Right renal pelvis (tissue), 4 donors: ENCODE measurements at regions not wholly inside any gene's neighbourhood (a gene's known extent, or its start where the extent isn't known, plus 50 kb on each side); places are given as distances from the start of the nearest gene placed in this dataset.
"Not testable (repeated sequence)": the region's sequence is repeated elsewhere in the genome, so short reads cannot be mapped to it uniquely, and the experiment has no call there.

Source experiments
- DNase-seq, 4 donors: peaks; one replicate each; pipeline ENCODE4 v3.0.0-alpha.2; 2013; ENCODE audit warnings: low read depth in 4 of 4, low spot score in 3 of 4, missing footprints in 1 of 4

GRCh38 chr3:130569461-130570365 lies 52.7 kb downstream of the COL6A6 start:
- DNase-seq, result no peak

DNA sequence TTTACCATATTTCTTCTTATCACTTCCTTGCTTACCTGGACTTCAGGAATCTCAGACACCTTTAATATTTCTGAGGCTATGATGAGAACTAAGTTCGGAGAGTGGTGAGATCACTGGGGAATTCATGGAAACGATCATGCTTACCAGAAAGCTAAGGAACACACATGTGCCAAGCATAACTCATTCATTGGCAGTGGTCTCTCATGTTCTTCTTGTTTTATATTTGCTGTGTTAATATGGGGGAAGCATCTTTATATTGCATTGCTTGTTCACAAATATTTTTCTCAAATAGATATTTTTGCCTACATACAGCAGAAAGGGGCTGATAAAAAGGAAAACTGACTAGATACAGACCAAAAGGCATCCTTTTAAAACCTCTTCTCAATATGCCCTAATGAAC lies 55.8 kb downstream of the COL6A6 start:
- DNase-seq, result no peak

DNA sequence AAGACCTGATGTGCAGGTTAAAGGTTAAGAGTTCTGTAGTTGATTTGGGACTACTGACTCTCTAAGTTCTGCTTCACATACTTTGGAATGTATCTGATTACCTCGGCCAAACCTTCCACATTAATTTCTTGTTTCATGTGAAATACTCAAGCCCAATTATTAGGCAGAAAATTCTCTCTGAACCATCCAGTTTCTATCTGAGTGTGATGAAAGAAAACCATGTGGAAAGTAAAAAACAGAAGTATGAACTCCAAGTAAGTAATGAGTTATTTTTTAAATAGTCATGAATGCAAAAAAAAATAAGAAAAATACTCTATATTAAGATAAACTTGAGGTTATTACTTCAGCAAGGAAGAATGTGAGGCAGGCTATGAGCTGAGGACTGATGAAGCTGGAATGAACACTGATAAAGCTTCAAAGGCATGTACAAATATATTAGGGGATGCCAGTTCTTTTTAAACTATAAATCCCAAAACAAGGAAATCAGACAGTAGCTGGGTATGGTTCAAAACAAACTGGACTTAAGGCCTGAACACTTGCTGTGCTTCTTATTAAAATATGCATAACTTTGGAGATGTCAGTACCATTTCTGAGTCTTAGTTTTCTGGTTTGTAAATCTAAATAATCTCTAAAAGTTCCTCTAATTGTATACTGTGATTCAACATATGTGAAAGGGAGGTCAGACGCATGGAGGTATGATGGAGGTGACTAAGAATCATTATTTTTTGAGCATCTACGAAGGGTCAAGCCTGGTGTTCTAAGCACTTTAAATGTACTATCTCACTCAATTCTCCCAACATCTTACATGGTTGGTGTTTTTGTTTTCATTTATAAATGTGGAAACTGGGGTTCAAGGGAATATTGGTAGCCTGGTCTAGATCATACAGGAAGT lies 59.6 kb downstream of the COL6A6 start:
- DNase-seq, result no peak

DNA sequence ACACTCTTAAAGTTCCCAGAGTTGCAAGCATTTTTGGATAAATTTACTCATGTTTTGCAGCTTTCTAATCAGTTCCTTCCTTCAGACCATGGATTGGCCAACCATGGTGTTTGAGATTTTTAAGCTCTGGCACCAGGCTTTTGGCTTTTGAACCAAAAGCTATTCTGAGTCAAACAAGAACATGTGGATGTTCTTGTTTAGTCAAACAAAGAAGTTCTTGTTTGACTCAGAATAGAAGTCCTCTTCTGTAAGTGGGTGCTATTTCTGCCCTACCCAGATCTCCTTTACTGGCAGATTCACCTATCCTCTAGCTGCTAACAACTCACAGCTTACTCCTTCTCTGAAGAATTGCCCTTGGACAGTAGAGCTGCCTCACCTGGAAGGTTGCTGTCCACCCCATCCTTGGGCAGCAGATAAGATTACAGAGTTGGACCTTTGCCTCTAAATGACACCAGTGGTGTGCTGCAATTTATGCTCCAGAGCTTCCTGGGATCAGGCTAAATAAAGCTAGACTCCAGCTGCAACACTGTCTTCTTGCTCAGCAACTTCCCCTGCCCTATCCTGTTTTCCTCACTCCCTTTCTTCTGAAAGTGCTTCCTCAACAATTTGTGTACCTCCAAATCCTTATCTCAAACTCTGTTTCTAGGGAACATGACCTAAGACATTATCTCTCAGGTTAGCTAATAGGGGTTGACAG lies 65.6 kb downstream of the COL6A6 start:
- no peak for DNase-seq

DNA sequence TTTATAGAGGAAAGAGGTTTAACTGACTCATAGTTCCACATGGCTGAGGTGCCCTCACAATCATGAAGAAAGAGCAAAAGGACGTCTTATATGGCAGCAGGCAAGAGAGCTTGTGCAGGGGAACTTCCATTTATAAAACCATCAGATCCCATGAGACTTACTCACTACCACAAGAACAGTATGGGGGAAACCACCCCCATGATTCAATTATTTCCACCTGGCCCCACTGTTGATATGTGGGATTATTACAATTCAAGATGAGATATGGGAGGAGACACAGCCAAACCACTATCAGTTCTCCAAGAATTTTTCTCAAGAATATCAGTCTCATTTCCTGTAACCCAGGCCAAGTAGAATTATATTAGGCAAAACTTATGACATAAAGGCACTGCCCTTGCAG lies 77.8 kb downstream of the COL6A6 start:
- not testable (repeated sequence) for DNase-seq

DNA sequence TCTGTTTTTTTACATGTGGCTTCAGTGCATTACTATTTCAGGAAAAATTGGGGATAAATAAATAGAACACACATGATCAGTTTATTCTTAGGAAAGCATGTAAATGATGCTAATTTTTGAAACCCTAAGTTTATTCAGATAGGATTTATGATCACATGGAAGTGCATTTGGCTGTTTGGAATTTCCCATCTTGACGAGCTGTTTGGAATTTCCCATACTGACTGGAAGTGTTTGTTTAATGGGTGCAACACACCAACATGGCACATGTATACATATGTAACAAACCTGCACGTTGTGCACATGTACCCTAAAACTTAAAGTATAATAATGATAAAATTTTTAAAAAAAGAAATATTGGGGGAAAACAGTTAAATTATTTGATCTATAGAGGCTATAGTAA lies 79.5 kb downstream of the COL6A6 start:
- no peak for DNase-seq

DNA sequence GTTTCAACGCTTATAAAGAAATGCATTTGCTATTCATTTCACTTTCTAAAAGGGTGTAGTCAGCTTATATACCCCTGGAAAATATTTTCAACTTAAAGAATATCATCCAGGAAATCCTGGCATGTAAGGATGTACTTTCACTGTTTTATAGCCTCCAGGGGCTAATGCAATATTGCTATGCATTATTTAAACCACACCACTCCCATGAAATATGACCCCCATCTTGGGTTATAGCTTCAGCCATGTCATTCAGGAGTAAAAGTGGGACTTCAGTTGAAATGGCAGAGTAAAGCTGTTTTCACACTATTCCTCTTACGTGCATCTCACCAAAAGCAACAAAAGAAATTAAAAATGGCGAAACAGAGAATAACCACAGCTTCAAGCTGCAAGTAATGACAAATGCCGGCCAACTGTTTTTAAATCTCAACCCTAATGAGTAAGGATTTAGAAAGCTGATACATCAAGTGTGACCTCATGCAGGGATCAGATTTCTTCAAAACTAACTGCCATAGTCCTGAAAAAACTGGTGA lies 84.5 kb downstream of the COL6A6 start:
- peak in 1 of 4 donors; percentile 22 for DNase-seq

DNA sequence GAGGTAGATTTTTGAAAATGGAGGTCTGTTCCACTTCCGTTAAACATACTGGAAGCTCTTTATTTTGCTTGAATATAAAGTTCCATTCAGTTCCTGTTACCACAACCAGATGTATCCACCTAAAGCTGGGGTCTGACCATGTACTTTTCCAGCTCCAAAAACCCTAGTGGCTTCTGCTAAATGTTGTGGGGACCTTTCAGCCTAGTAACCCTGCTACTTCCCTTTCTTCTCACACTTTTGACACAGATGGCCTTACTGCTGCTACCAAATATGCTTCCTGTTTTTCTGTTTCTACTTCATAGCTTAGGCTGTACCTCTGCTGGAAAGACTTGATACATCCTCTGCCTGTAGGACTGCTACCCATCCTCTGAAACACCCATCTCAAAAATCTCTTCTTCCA lies 87.8 kb downstream of the COL6A6 start:
- no peak for DNase-seq

DNA sequence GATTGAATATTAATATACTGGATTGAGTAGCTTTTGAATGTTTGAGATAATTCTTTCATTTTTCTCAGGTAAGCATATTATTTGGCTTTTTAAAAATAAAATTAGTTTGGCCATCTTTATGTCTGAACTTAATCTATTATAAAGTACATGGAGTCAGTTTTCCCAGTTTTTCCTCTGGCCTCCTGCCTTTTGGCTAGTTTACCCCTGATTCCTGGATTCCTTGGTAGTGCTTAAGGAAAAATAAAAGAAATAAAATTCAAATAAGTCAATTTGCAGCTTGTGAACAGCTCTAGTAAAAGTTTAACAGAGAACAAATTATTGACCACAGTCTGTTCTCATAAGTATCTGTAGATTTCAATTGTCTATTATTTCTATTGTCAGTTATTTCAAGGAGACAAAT lies 89.4 kb downstream of the COL6A6 start:
- no peak for DNase-seq

DNA sequence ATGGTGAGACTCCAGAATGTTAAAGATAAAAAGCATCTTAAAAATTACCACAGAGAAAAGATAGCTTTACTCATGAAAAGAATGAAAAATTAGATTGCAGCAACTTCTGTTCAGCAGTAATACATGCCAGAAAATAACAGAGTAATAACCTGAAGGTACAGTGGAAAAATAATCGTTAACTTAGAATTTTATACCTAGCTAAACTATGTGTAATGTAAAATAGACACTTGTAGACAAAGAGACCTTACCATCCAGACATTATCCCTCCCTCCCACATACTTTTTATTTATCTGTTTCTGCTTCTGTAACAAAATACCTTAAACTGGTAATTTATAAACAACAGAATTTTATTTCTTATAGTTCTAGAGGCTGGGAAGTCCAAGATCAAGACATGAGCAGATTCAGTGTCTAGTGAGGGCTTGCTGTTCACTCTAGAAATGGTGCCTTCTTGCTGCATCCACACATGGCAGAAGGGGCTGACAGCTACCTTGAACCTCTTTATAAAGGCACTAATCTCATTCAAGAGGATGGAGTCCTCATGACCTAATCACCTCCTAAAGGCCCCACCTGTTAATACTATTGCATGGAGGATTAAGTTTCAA lies 90.7 kb downstream of the COL6A6 start:
- no peak for DNase-seq

- no peak for DNase-seq
Observed at GRCh38 chr3:130609166-130609979, 92.4 kb downstream of the COL6A6 start.

GRCh38 chr3:130619196-130619595 lies 102.2 kb downstream of the COL6A6 start:
- DNase-seq, result no peak

- DNase-seq, result no peak
Observed at GRCh38 chr3:130621824-130622223, 104.8 kb downstream of the COL6A6 start.

- DNase-seq, result no peak
Observed at GRCh38 chr3:130626049-130626448, 109.1 kb downstream of the COL6A6 start.

GRCh38 chr3:130627143-130627855 lies 110.3 kb downstream of the COL6A6 start:
- no peak for DNase-seq

DNA sequence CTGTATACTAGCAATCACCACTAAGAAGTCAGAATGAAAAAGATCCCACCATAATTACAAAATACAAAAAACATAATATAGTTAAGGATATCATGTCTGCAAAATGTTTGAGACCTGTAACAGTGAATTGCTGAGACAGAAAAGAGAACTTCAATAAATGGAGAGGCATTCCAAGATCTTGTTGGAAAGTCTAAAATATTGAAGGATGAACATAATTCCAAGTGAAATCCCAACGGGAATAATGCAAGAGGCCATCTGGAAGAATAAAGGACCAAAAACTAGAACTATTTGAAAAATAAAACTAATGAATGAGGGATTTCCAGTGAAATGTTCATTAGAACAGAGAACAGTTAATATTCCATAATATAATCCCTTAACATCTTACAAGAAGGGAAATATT lies 110.9 kb downstream of the COL6A6 start:
- no peak for DNase-seq
